ENCODE measurements at regions not wholly inside any gene's neighbourhood (a gene's known extent, or its start where the extent isn't known, plus 50 kb on each side); places are given as distances from the start of the nearest gene placed in this dataset.

GRCh38 chr2:128401680-128402079 lies 83.0 kb upstream of the HS6ST1 start:
- DNase-seq (ENCODE audit: low spot score), result no peak

DNA sequence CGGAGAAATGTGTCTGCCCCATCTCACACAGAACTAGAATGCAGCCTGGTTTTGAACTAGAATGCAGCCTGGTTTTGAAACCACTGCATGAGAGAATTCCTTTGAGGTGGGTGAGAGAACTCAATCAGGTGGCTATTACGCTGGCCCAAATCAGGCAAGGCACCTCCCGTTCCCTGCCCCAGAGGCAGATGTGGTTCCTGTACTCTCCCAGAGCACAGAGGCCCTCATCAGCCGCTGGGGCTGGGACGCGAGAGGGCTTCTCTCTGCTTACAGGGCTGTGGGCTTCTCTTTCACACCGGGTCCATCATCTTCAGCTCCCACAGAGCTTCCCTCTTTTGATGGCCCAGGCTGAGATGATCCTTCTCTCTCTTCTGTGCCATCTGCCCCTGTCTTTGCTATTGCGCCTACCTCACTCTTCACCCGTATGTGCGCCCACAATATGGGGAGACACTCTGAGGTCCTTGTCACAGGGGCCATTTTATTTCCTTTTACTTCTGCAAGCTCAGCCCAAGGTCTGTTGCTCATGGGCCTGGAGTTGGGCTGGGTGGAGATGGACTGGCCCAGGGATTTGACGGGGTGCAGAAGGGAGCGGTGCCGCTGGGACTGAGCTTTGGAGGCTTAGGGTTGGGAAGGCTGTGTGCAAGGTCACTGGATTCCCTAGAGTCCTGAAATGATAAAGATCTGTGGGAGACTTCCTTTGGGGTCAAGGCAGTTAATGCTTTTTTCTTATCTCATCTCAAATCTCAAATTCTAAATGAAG lies 84.4 kb upstream of the HS6ST1 start:
- no peak for DNase-seq (ENCODE audit: low spot score)

DNA sequence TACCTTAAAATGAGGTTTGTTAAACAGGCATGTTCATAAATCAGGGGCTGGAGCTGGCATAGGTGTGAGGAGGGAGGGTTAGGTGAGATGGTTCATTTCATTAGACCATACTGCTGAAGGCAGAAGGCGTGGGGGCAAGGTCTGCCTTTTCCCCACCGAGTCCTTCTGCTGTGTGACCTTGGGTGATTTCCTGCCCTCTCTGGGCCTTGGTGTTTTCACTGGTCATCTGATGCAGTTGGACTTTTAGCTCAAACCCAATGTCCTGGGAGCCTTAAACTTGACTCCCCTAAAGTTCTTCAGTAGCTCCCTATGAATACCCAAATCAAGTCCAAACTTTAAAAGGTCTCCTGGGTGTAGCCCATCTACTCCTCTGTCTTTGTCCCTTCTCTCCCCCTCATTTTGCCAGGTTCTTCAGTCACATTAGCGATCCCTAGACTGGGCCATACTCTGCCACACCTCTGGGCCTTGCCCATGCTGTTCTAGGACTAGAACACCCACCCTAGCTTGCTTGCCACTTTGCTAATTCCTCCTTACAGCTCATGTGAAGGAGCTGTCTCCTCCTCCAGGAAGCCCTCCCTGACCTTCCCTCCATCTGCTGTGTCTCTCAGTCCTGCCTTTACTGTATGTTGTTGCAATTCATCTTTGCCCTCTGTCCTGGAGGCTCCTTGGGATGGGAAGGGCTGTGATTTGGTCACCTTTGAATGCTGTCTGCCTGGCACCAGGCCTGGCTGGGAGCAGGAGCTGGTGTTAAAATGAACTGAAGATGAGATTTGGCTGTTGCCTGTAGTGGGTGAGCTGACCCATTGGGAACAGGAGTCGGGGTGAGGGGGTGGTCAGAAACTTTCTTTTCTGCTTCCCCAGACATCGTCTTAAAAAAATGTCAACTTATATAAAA lies 85.4 kb upstream of the HS6ST1 start:
- no peak for DNase-seq (ENCODE audit: low spot score)

- DNase-seq (ENCODE audit: low spot score), result no peak
Measured at GRCh38 chr2:128404709-128405466, 86.2 kb upstream of the HS6ST1 start.

GRCh38 chr2:128405467-128405900 lies 86.8 kb upstream of the HS6ST1 start:
- DNase-seq (ENCODE audit: low spot score), result no peak

DNA sequence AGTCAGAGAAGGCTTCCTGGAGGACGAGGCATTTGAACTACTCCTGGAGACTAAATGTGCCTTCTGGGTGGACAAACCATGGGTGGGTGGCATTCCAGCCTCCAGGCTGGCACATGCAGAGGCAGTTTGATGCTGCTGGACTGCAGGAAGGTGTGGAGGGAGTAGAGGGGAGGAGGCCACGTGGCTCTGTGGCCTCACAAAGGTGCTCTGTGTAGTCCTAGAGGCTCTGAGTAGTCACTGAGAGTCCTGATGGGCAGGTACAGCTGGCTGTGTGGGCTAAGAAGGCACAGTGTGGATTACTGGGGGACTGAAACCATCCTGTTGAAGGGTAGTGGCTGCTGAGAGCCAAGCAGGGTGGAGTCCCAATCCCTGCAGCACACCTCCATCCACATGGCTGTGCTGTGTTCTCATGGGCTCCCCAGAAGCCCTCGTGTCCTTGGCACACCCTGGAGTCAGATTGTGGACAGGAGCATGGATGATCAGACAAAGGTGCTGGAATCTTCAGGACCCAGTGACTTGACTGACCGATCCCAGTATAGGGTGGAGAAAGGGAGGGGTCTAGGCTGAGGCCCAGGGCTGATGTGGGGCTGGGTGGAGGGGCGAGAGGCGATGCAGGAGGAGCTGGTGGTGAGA lies 87.4 kb upstream of the HS6ST1 start:
- DNase-seq (ENCODE audit: low spot score), result no peak

DNA sequence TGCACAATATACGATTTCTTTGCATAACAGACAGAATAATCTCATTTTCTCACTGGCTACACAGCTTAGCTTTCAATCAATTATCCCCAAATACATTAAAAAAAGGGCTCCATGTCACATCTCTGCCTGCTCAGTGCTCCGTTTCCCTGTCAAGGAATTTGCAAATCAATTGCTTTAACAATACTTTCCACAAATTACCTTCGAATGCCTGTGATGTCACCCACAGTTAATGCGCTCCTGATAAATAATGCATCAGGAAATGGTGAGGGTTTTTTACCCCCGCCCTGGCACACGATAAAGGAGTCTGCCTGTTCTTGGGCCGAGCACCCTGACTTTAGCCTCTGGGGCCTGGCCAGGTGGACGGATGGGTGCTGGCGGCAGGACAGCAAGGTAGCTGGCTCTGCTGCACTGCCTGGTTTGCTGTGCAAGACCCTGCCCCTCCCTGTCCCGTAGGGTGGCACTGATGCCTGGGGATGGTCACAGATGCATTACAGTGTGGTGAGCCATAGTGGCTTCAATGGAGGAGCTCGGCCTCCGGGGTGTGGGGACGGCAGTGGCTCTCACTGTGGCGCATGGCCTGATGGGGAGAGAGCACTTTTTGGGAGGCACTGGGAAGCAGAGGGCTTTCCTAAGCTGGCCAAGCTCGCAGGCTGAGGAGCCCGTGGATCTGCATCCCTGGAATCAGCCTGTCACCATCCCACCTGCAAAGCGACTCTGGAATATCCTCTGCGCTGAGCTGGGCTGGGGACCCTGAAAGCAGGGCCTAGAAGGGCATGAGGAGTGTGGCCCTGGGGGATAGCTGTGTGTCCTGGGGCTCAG lies 88.3 kb upstream of the HS6ST1 start:
- DNase-seq (ENCODE audit: low spot score), result no peak

DNA sequence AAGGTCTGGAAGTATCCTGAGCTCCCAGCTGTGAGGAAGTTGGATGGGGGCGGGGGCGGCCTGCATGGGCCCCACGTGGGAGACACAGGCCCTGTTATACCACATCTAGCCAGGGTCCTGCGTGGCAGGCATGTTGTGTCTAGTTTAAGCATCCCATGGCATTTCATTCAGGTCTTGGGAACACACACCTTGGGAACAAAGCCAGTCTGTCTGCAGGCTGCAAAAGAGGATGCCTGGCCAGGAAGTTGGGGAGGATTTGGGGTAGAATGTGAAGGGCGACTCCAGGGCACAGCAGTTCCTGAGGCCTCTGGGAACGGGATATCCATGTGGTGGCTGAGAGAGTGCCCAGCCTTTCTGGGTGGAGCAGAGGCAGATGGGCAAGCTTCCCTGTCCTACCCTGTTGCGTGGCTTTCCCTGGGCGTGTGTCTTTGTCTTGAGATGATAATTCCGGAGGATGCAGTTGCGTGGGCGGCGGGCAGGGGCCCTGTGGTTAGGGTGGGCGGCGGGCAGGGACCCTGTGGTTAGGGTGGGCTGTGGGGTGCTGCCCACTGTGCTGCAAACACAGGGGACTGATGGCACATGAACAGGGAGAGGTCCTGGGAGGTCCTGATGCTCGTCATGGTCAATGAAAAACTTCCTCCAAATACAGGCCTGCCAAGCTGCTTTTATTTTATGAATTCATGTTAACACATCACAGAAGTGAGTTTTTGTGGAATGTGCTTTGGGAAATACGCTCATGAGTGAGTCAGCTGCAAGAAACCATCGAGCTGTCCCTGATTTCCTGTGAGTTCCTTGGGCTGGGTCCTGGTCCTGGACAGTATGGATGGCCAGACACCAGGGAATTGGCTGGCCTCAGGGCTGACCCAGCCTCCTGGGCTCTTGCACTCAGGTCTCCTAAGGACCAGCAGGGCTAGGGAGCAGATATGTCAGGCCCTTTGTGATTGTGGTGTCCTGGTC lies 90.0 kb upstream of the HS6ST1 start:
- no peak for DNase-seq (ENCODE audit: low spot score)

DNA sequence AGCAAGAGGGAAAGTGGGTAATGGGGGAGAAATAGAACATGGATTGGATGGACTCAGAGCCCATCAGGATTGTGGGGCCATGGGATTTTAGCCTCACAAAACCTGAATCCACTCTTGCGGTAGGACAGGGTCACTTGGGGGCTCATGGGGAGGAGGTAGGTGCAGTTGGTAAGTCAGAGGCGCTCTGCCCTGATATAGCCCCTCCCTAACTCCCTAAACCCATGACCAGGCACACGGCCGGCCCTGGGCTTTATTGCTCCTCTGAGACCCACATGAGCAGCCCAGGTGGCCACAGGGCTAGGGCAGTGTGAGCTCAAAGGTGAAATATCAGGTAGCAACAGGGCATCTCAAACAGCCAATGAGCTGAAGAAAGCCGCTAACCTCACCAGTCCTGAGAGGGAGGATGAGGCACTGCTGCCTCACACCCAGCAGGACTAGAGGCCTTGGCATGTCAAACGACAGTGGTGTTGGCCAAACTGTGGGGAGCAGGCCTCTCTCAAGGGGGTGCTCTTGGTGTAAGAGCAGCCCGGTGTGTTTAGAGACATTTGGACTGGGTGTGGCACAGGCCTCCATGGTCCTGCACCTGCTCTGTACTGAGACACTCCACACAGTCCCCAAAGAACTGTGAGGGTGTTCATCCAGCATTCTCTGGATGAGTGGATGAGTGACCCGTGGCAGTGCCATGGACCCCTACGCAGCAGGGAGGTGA lies 90.8 kb upstream of the HS6ST1 start:
- no peak for DNase-seq (ENCODE audit: low spot score)

DNA sequence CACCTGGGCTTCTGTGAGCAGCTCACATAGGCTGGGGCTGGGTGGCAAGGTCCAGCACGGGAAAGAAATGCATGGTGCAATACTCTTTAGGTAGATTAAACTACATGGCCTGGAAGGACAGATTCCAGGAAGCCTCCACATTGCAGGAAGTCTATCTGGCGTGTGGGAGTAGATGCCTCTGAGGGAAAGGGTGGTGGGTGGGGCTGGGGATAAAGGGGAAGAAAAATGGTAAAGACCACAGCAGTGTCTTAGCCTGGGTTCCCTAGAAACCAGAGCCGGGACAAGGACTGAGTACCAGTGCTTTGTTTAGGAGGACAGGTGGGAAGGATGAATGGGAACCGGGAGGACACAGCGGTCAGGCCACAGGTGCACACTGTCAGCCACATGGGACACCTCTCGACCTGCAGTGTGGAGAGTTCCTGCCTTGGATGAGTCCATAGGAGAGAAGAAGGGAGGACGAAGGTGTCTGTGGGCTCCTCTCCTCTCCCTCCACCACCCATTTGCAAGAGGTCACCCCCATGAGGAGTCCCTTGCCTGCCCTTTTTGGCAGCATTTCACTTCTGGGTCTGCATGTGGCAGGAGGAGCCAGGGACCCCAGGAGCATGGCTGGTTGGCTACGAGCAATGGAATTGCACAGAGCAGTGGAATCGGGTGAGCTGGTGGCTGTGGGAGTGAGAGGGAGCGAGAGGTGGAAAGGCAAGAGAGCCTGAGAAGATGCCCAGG lies 91.5 kb upstream of the HS6ST1 start:
- no peak for DNase-seq (ENCODE audit: low spot score)

- no peak for DNase-seq (ENCODE audit: low spot score)
Measured at GRCh38 chr2:128410758-128411215, 92.1 kb upstream of the HS6ST1 start.

GRCh38 chr2:128411431-128411830 lies 92.8 kb upstream of the HS6ST1 start:
- DNase-seq (ENCODE audit: low spot score), result no peak

DNA sequence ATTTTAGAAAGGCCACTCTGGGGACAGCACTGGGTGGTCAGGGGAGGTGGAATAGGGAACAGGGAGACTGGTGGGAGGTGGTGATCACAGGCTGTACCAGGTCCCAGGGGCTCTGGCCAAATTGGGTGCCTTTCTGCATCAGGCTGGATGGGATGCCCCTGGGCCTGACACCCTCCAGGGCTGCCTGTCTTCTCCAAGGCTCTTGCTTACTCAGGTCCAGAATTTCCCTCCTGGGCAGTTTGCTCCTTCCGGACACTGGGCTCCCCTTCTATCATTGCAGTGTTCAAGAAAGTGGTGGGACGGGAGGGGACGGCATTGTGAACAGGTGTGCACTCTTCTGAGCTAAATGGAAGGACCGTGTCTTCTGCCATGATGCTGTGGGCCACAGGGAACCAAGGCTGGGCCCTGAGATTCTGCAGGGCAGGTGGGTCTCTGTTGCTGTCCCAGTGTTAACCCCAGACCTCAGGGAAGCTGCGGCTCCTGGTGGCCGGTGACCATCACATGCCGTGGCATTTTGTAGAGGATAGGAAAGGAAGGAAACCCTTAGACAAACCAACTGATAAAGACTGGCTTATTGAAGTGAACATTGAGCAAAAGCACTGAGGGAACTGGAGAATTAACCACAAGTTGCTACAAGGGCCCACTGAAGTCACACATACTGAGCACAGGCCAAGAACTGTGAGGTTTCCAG lies 93.7 kb upstream of the HS6ST1 start:
- no peak for DNase-seq (ENCODE audit: low spot score)

DNA sequence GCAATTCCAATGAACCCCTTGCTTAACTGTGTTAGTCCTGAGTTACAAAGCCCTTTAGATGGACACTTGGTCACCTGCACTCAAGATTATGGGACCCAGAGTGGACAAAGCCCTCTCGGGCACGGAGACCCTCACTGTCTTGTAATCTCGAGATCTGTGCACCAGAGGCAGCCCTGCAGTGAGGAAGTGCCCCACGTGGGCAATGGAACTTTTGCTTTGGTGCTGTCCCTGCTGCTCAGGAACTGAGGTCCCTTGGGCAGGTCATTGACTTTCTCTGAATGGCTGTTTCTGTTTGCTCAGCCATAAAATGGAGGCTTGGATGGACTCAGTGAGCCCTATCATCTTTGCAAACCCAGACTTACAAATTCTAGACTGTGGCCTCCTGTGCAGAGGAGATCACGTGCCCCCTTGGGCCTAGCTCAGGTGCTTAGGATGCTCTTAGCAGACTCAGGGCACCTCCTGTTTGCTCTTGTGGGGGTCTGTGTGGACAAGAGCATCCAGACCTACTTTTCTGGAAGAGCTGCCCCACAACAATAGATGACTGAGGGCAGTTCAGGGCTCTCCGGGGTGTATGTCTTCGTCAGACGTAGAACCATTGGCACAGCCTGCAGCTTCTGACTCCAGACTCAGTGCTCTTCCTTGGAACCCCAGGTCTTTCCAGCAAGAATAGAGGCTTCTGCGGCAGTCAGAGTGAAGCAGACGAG lies 94.5 kb upstream of the HS6ST1 start:
- no peak for DNase-seq (ENCODE audit: low spot score)

GRCh38 chr2:128413718-128414341 lies 95.2 kb upstream of the HS6ST1 start:
- DNase-seq (ENCODE audit: low spot score), result no peak

DNA sequence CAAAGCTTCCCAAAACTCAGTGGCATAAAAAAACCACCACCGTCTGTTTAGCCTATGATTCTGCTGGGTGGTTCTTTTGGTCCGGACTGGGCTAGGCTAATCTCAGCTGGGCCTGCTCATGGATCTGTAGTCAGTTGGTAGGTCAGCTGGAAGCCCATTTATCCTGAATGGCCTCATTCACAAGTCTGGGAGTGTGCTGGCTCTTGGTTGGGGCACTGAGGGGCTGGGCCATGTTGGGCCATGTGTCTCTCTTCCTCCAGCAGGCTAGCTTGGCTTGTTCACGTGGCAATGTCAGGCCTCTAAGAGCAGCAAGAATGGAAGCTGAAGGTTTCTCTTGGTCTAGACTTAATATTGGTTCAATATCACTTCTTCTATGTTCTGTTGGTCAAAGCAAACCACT lies 95.7 kb upstream of the HS6ST1 start:
- no peak for DNase-seq (ENCODE audit: low spot score)

All from activated CD4-positive, alpha-beta T cell treated with anti-CD3 and anti-CD28 coated beads, Interleukin-2, Interleukin-4, amounts not matched to agents 100 ng/mL and 50 ng/mL, durations not matched to agents 16 hours and 8 hours (primary cell).